MCF 10A (cell line): ENCODE measurements at regions not wholly inside any gene's neighbourhood (a gene's known extent, or its start where the extent isn't known, plus 50 kb on each side); places are given as distances from the start of the nearest gene placed in this dataset.

Experiments
- BruUV-seq: library from RNA; stranded (reverse); fragments of 400-500 nt; replicated peaks from 2 replicates; lab custom pipeline; 2021; lab: Mats Ljungman, UMichigan
- CTCF ChIA-PET: fragments of 300-600 bp; sonication (Branson Sonifier 250); formaldehyde crosslinking; extraction: SDS; loops from one replicate; lab custom pipeline; 2021; ENCODE audit warnings: antibody characterized with exemption, inconsistent platforms; lab: Yijun Ruan, JAX
- POLR2A ChIA-PET: fragments of 300-600, 350-650 bp; sonication (Branson Sonifier 250); formaldehyde crosslinking; extraction: SDS; loops from one replicate; lab custom pipeline; 2020; ENCODE audit warnings: antibody characterized with exemption, inconsistent platforms; lab: Yijun Ruan, JAX
- DNase-seq: peaks from one replicate; pipeline ENCODE4 v3.0.0-alpha.2; 2018; ENCODE audit not compliant: unreplicated experiment
- H3K27ac Mint-ChIP-seq: one replicate; pipeline ENCODE4 v1.8.0; 2022; ENCODE audit warnings: mild to moderate bottlenecking, low read depth, mixed read lengths; ENCODE audit not compliant: unreplicated experiment
- H3K27me3 Mint-ChIP-seq: one replicate; pipeline ENCODE4 v1.8.0; 2022; ENCODE audit warnings: mixed read lengths; ENCODE audit not compliant: insufficient read depth, unreplicated experiment
- H3K36me3 Mint-ChIP-seq: one replicate; pipeline ENCODE4 v1.8.0; 2022; ENCODE audit warnings: mild to moderate bottlenecking, moderate library complexity, mixed read lengths; ENCODE audit not compliant: insufficient read depth, unreplicated experiment
- H3K4me1 Mint-ChIP-seq: one replicate; pipeline ENCODE4 v1.8.0; 2022; ENCODE audit warnings: mixed read lengths; ENCODE audit not compliant: insufficient read depth, unreplicated experiment
- H3K4me3 Mint-ChIP-seq: one replicate; pipeline ENCODE4 v1.8.0; 2022; ENCODE audit warnings: mild to moderate bottlenecking, moderate library complexity, mixed read lengths; ENCODE audit not compliant: unreplicated experiment
- H3K9me3 Mint-ChIP-seq: one replicate; pipeline ENCODE4 v1.8.0; 2022; ENCODE audit warnings: mixed read lengths; ENCODE audit not compliant: unreplicated experiment
- CTCF ChIP-seq: fragments of 200-600 bp; IDR thresholded peaks from one replicate; pipeline ENCODE4 v1.8.0; 2022; ENCODE audit warnings: antibody characterized with exemption, mild to moderate bottlenecking; ENCODE audit not compliant: unreplicated experiment
- intact Hi-C: fragments of 100-400 bp; cut with micrococcal nuclease; formaldehyde crosslinking; loops from 2 replicates; pipeline ENCODE4 v1.14.1; 2022

GRCh38 chr3:127087441-127087840, 104.5 kb downstream of the PLXNA1 start:
- Mint-ChIP-seq H3K4me3 (no peak overlapping the region), H3K27me3 (no peaks in the 10 kb centered on the region), H3K27ac (no peak overlapping the region), H3K4me1 (no peaks in the 10 kb centered on the region), H3K9me3 (no peaks in the 10 kb centered on the region), H3K36me3 (no peaks in the 10 kb centered on the region)
- ChIA-PET POLR2A (no interaction called here), CTCF (interaction anchor here (0.6 kb wide), 1 partner anchor 301 kb away, joined by 3 read pairs; no protein-coding TSS in a partner anchor)
- no TSS peak for BruUV-seq
- DNase-seq, result no peak
- no peak for TF ChIP-seq CTCF
- intact Hi-C loops, result no loop called here

- BruUV-seq, result no TSS peak
- ChIA-PET CTCF (no interaction called here), POLR2A (no interaction called here)
- Mint-ChIP-seq H3K27ac (no peak overlapping the region), H3K27me3 (no peaks in the 10 kb centered on the region), H3K9me3 (no peaks in the 10 kb centered on the region), H3K4me1 (no peaks in the 10 kb centered on the region), H3K4me3 (no peak overlapping the region), H3K36me3 (no peaks in the 10 kb centered on the region)
- no peak for DNase-seq
- no peak for TF ChIP-seq CTCF
- intact Hi-C loops, result no loop called here
Measured at GRCh38 chr3:127088511-127089351, 104.2 kb upstream of the PRR23E start.

GRCh38 chr3:127089486-127090145, 103.3 kb upstream of the PRR23E start:
- intact Hi-C loops, result no loop called here
- no peaks in the 10 kb centered on the region for H3K9me3 Mint-ChIP-seq
- H3K27me3 Mint-ChIP-seq, result no peaks in the 10 kb centered on the region
- CTCF ChIA-PET, result interaction anchor here (0.7 kb wide), 1 partner anchor 284 kb away, joined by 3 read pairs; no protein-coding TSS in a partner anchor
- BruUV-seq, result no TSS peak
- no peak for TF ChIP-seq CTCF
- H3K27ac Mint-ChIP-seq, result no peak overlapping the region
- no peaks in the 10 kb centered on the region for H3K36me3 Mint-ChIP-seq
- H3K4me1 Mint-ChIP-seq, result no peaks in the 10 kb centered on the region
- POLR2A ChIA-PET, result no interaction called here
- DNase-seq, result no peak
- no peak overlapping the region for H3K4me3 Mint-ChIP-seq
